Body of pancreas (tissue), 4 donors: ENCODE measurements at regions not wholly inside any gene's neighbourhood (a gene's known extent, or its start where the extent isn't known, plus 50 kb on each side); places are given as distances from the start of the nearest gene placed in this dataset.

Experiments used
- ATAC-seq: fragments of 150-250 bp; one replicate; pipeline ENCODE4 v1.9.1; 2016
- DNase-seq, 4 donors: peaks; one replicate each; pipeline ENCODE4 v3.0.0-alpha.2; 2019
- H3K27ac ChIP-seq, 4 donors: fragments of 200-600 bp; sonication (generic); 1 replicate in 3 of 4; 2 replicates in 1 of 4; pipeline versions ENCODE4 v1.5.1 to v1.6.1; 2016 to 2019; ENCODE audit warnings: mild to moderate bottlenecking in 1 of 4, mixed read lengths in 1 of 4, moderate library complexity in 1 of 4
- H3K27me3 ChIP-seq, 2 donors: fragments of 200-600 bp; sonication (generic); one replicate each; pipeline ENCODE4 v1.6.0; 2016; ENCODE audit warnings: mild to moderate bottlenecking in 1 of 2
- H3K36me3 ChIP-seq, 2 donors: fragments of 200-600 bp; sonication (generic); replicated peaks in 1 of 2; 2 replicates each; pipeline ENCODE4 v1.5.1; 2016; ENCODE audit warnings: low read depth in 2 of 2; ENCODE audit not compliant: insufficient read depth in 1 of 2
- H3K4me1 ChIP-seq: fragments of 200-600 bp; sonication (generic); one replicate; pipeline ENCODE4 v1.6.0; 2016
- H3K4me3 ChIP-seq, 2 donors: fragments of 200-600 bp; sonication (generic); 1 replicate in 1 of 2; 2 replicates in 1 of 2; pipeline ENCODE4 v1.5.1; 2016 to 2019
- H3K9me3 ChIP-seq, 3 donors: fragments of 200-600 bp; sonication (generic); 1 replicate in 2 of 3; 2 replicates in 1 of 3; pipeline ENCODE4 v1.5.1; 2016
- POLR2A ChIP-seq, 3 donors: fragments of 450-650 bp; IDR thresholded peaks; one replicate each; pipeline ENCODE4 v1.6.1; 2016; ENCODE audit warnings: antibody characterized with exemption in 3 of 3, mild to moderate bottlenecking in 2 of 3
- WGBS, 2 donors: methylation state at CpG; one replicate each; pipeline ENCODE4 v1.1.5; 2017; 5-methylcytosine and 5-hydroxymethylcytosine counted together
- intact Hi-C: fragments of 100-400 bp; cut with DNase I; formaldehyde crosslinking; loops from one replicate; pipeline ENCODE4 v1.15.1; 2023
- TF ChIP-seq, protein P1 (sequence below), 7 experiments: fragments of 450-650 bp in 4 of 7; fragments of 200-600 bp in 3 of 7; sonication (generic) in 3 of 7; IDR thresholded peaks; one replicate each; pipeline ENCODE4 v1.5.1; 2016 to 2019; ENCODE audit warnings: antibody characterized with exemption in 7 of 7

DNA sequence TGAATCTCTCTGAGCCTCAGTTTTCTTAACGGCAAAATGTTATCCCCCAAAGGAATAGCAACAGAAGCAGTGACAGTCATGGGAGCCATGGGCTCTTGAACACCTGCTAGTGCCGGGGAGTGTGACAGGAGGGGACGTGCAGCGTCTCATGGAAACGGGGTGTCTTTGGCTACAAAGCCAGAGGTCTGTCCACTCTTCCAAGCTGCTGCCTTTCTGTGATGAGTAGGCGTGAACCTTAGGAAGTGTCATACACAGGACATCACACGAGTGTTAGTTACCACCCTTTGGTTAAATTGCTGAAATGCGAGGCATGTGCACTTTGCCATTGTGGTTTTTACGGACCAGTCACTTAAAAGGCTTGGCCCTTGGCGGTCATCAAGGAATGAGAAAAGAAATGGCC lies 93.4 kb downstream of the IRF8 start:
- DNase-seq, result no peak
- H3K27ac ChIP-seq, result no peak overlapping the region
- no peaks in the 10 kb centered on the region for H3K27me3 ChIP-seq
- H3K4me3 ChIP-seq, result no peak overlapping the region
- TF ChIP-seq, protein P1, sequence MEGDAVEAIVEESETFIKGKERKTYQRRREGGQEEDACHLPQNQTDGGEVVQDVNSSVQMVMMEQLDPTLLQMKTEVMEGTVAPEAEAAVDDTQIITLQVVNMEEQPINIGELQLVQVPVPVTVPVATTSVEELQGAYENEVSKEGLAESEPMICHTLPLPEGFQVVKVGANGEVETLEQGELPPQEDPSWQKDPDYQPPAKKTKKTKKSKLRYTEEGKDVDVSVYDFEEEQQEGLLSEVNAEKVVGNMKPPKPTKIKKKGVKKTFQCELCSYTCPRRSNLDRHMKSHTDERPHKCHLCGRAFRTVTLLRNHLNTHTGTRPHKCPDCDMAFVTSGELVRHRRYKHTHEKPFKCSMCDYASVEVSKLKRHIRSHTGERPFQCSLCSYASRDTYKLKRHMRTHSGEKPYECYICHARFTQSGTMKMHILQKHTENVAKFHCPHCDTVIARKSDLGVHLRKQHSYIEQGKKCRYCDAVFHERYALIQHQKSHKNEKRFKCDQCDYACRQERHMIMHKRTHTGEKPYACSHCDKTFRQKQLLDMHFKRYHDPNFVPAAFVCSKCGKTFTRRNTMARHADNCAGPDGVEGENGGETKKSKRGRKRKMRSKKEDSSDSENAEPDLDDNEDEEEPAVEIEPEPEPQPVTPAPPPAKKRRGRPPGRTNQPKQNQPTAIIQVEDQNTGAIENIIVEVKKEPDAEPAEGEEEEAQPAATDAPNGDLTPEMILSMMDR (IDR thresholded peaks at IDR 0.05), result no peak
- no peak for TF ChIP-seq POLR2A (IDR thresholded peaks at IDR 0.05)
- no peak for ATAC-seq
- no peaks in the 10 kb centered on the region for H3K36me3 ChIP-seq
- 48 to 54% methylated on average over 5 to 10 of the region's 10 CpGs for WGBS, 2 donors
- H3K9me3 ChIP-seq, result no peaks in the 10 kb centered on the region
- intact Hi-C loops, result no loop called here
- no peaks in the 10 kb centered on the region for H3K4me1 ChIP-seq

DNA sequence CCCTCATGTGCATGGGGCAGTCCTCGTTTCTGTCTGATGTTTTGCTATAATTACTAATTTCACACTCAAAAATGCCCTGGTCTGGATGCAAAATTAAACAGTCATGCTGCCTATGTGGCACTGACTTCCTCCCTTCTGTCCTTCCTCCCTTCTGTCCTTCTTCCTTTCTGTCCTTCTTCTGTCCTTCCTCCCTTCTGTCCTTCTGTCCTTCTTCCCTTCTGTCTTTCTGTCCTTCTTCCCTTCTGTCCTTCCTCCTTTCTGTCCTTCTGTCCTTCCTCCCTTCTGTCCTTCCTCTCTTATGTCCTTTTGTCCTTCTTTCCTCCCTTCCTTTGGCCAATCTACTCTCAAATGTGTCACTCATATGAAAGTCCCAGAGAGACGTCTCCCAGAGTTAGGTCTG lies 93.8 kb downstream of the IRF8 start:
- Histone ChIP-seq H3K27ac (no peak overlapping the region), H3K4me1 (no peaks in the 10 kb centered on the region), H3K36me3 (no peaks in the 10 kb centered on the region), H3K27me3 (no peaks in the 10 kb centered on the region), H3K9me3 (no peaks in the 10 kb centered on the region), H3K4me3 (no peak overlapping the region)
- WGBS, 2 donors, result 38% methylated on average over 2 of the region's 2 CpGs
- no peak for DNase-seq
- intact Hi-C loops, result no loop called here
- no peak for ATAC-seq
- TF ChIP-seq POLR2A (IDR thresholded peaks at IDR 0.05), result no peak
- TF ChIP-seq, protein P1 (IDR thresholded peaks at IDR 0.05), result no peak

- no peak for ATAC-seq
- H3K9me3 ChIP-seq, result no peaks in the 10 kb centered on the region
- intact Hi-C loops, result no loop called here
Observed at GRCh38 chr16:85994492-85995490, 95.8 kb downstream of the IRF8 start.

DNA sequence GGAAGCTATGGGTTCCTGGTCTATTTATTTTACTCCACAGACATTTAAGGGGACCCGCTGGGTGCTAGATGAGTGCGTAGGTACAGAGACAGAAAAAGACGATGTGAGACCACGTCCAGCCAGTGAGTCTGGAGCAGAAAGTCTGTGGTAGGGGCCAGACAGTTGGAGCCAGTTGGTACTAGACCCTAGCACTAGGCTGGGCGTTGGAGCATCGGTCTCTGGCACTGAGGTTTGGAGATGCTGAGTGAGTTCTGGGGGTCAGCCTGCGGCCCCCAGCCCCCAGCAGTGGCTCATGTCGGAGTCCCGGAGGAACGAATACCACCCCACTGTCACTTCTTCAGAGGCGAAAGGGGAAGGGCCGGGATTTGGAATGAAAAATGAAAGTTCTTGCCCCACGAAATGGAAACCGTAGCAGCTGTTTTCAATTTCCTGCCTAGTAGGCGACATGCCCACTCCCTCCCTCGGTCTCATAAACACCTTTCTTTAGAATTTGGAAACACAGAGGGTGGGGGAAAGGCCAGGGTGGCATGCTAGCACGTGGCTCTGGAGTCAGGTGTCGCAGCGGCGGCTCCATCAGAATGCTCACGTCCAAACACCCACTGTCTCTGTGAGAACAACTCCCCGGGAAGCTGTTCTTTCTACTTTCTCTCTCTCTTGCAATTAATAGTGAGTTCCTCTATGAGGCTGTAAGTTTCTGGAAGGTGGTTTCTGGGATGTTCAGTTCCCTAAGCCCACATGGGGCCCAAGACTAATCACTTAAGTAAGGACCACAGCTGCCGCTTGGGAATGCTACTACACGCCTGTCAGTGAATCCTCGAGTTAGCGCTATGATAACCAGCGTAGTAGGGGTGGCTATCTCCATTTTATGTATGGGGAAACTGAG lies 96.8 kb downstream of the IRF8 start:
- H3K4me1 ChIP-seq, result no peaks in the 10 kb centered on the region
- H3K9me3 ChIP-seq, result no peaks in the 10 kb centered on the region
- 60 to 68% methylated on average over 27 of the region's 27 CpGs for WGBS, 2 donors
- H3K27ac ChIP-seq, result no peak overlapping the region
- TF ChIP-seq, protein P1 (IDR thresholded peaks at IDR 0.05), result no peak
- no peak for TF ChIP-seq POLR2A (IDR thresholded peaks at IDR 0.05)
- H3K4me3 ChIP-seq, result no peak overlapping the region
- intact Hi-C loops, result no loop called here
- ATAC-seq, result no peak
- H3K36me3 ChIP-seq, result no peaks in the 10 kb centered on the region
- H3K27me3 ChIP-seq, result no peaks in the 10 kb centered on the region
- DNase-seq, result no peak

More at GRCh38 chr16:85994492-85995490, 95.8 kb downstream of the IRF8 start:
- DNase-seq, result no peak
- H3K27ac ChIP-seq, result no peak overlapping the region
- no peak overlapping the region for H3K4me3 ChIP-seq
- H3K36me3 ChIP-seq, result no peaks in the 10 kb centered on the region
- H3K4me1 ChIP-seq, result no peaks in the 10 kb centered on the region
- 77 to 78% methylated on average over 19 to 20 of the region's 20 CpGs for WGBS, 2 donors
- no peaks in the 10 kb centered on the region for H3K27me3 ChIP-seq
- TF ChIP-seq, protein P1 (IDR thresholded peaks at IDR 0.05), result no peak
- no peak for TF ChIP-seq POLR2A (IDR thresholded peaks at IDR 0.05)
